ENCODE measurements at regions not wholly inside any gene's neighbourhood (a gene's known extent, or its start where the extent isn't known, plus 50 kb on each side); places are given as distances from the start of the nearest gene placed in this dataset.

- no peaks in the 10 kb centered on the region for H3K36me3 ChIP-seq
- no peaks in the 10 kb centered on the region for H3K9me3 ChIP-seq
- TF ChIP-seq POLR2A (IDR thresholded peaks at IDR 0.05) (no peak), EP300 (IDR thresholded peaks at IDR 0.05) (no peak), POLR2AphosphoS5 (IDR thresholded peaks at IDR 0.05) (no peak), CTCF (IDR thresholded peaks at IDR 0.05) (no peak)
- no peak overlapping the region for H3K4me3 ChIP-seq
- 93 to 94% methylated on average over 4 of the region's 4 CpGs for WGBS, 2 donors
- no peak for DNase-seq
- H3K27me3 ChIP-seq, result no peaks in the 10 kb centered on the region
- intact Hi-C loops (cut with DNase I), result loop anchor here (10.0 kb wide), 2 partner anchors 311 to 449 kb away; no protein-coding TSS in a partner anchor
- H3K4me1 ChIP-seq, result peaks cover 0 to 31% (median 28%) of the 10 kb centered on the region in 4 donors
- peak overlapping the region; percentile 45 to 85 (median 79) for H3K27ac ChIP-seq
Observed at GRCh38 chr10:4343873-4344272, 482.1 kb upstream of the AKR1E2 start.

- H3K36me3 ChIP-seq, result no peaks in the 10 kb centered on the region
- no peaks in the 10 kb centered on the region for H3K9me3 ChIP-seq
- no peak for TF ChIP-seq EP300 (IDR thresholded peaks at IDR 0.05)
- TF ChIP-seq POLR2A (IDR thresholded peaks at IDR 0.05), result no peak
- no peak for TF ChIP-seq POLR2AphosphoS5 (IDR thresholded peaks at IDR 0.05)
- no peak for TF ChIP-seq CTCF (IDR thresholded peaks at IDR 0.05)
- 86 to 92% methylated on average over 6 of the region's 6 CpGs for WGBS, 2 donors
- no peak overlapping the region for H3K4me3 ChIP-seq
- intact Hi-C loops (cut with DNase I), result loop anchor here (10.0 kb wide), 2 partner anchors 312 to 448 kb away; no protein-coding TSS in a partner anchor
- H3K4me1 ChIP-seq, result peaks cover 0 to 31% (median 28%) of the 10 kb centered on the region in 4 donors
- DNase-seq, result no peak
- H3K27me3 ChIP-seq, result no peaks in the 10 kb centered on the region
- H3K27ac ChIP-seq, result peak overlapping the region in 1 of 4 donors; percentile 79
Observed at GRCh38 chr10:4343091-4343490, 482.9 kb upstream of the AKR1E2 start.

- Histone ChIP-seq H3K4me3 (no peak overlapping the region), H3K27me3 (no peaks in the 10 kb centered on the region), H3K9me3 (no peaks in the 10 kb centered on the region), H3K36me3 (no peaks in the 10 kb centered on the region), H3K4me1 (peaks cover 0 to 18% (median 9%) of the 10 kb centered on the region in 4 donors), H3K27ac (no peak overlapping the region)
- 96 to 99% methylated on average over 3 of the region's 3 CpGs for WGBS, 2 donors
- no peak for TF ChIP-seq EP300 (IDR thresholded peaks at IDR 0.05)
- TF ChIP-seq POLR2AphosphoS5 (IDR thresholded peaks at IDR 0.05), result no peak
- TF ChIP-seq POLR2A (IDR thresholded peaks at IDR 0.05), result no peak
- no peak for TF ChIP-seq CTCF (IDR thresholded peaks at IDR 0.05)
- DNase-seq, result no peak
- intact Hi-C loops (cut with DNase I), result no loop called here
Observed at GRCh38 chr10:4338768-4339167, 487.2 kb upstream of the AKR1E2 start.

- TF ChIP-seq POLR2A (IDR thresholded peaks at IDR 0.05), result no peak
- TF ChIP-seq CTCF (IDR thresholded peaks at IDR 0.05), result no peak
- no peak for TF ChIP-seq EP300 (IDR thresholded peaks at IDR 0.05)
- TF ChIP-seq POLR2AphosphoS5 (IDR thresholded peaks at IDR 0.05), result no peak
- H3K27me3 ChIP-seq, result no peaks in the 10 kb centered on the region
- WGBS, 2 donors, result 62 to 77% methylated on average over 2 of the region's 2 CpGs
- DNase-seq, result no peak
- no peak overlapping the region for H3K4me3 ChIP-seq
- no peak overlapping the region for H3K27ac ChIP-seq
- H3K4me1 ChIP-seq, result peaks cover 0 to 16% (median 9%) of the 10 kb centered on the region in 4 donors
- H3K36me3 ChIP-seq, result no peaks in the 10 kb centered on the region
- no peaks in the 10 kb centered on the region for H3K9me3 ChIP-seq
- intact Hi-C loops (cut with DNase I), result no loop called here
Observed at GRCh38 chr10:4337563-4337962, 488.4 kb upstream of the AKR1E2 start.

GRCh38 chr10:4334871-4335270 is 491.1 kb upstream of the AKR1E2 start:
- Histone ChIP-seq H3K9me3 (no peaks in the 10 kb centered on the region), H3K27ac (peak overlapping the region in 3 of 4 donors; percentile 51 to 77 (median 70)), H3K4me1 (peaks cover 0 to 16% (median 9%) of the 10 kb centered on the region in 4 donors), H3K36me3 (no peaks in the 10 kb centered on the region), H3K27me3 (no peaks in the 10 kb centered on the region), H3K4me3 (no peak overlapping the region)
- WGBS, 2 donors, result 83 to 95% methylated on average over 5 of the region's 5 CpGs
- intact Hi-C loops (cut with DNase I), result no loop called here
- no peak for DNase-seq
- TF ChIP-seq POLR2AphosphoS5 (IDR thresholded peaks at IDR 0.05) (peak in 2 of 4 donors; percentile 42 to 52), POLR2A (IDR thresholded peaks at IDR 0.05) (no peak), CTCF (IDR thresholded peaks at IDR 0.05) (no peak), EP300 (IDR thresholded peaks at IDR 0.05) (no peak)

Data from sigmoid colon (tissue), 6 donors.